HAP-1 (cell line): ENCODE measurements at regions not wholly inside any gene's neighbourhood (a gene's known extent, or its start where the extent isn't known, plus 50 kb on each side); places are given as distances from the start of the nearest gene placed in this dataset.

Experiments
- DNase-seq, 2 experiments: peaks; one replicate each; pipeline ENCODE4 v3.0.0-alpha.2; 2016 to 2020; ENCODE audit warnings: low spot score in 2 of 2
- H3K27me3 ChIP-seq: fragments of 250-450 bp; sonication (Bioruptor Pico); 2 replicates; pipeline ENCODE4 v1.5.1; 2020; ENCODE audit warnings: low read depth, mild to moderate bottlenecking, moderate library complexity
- H3K36me3 ChIP-seq: fragments of 250-450 bp; sonication (Bioruptor Pico); replicated peaks from 2 replicates; pipeline ENCODE4 v1.5.1; 2020; ENCODE audit warnings: mild to moderate bottlenecking
- H3K4me1 ChIP-seq: fragments of 250-450 bp; sonication (Bioruptor Pico); 2 replicates; pipeline ENCODE4 v1.5.1; 2020; ENCODE audit warnings: mild to moderate bottlenecking
- H3K4me3 ChIP-seq: fragments of 250-450 bp; sonication (Bioruptor Pico); 2 replicates; pipeline ENCODE4 v1.5.1; 2020; ENCODE audit warnings: mild to moderate bottlenecking, moderate library complexity
- H3K9me3 ChIP-seq: fragments of 250-450 bp; sonication (Bioruptor Pico); 2 replicates; pipeline ENCODE4 v1.5.1; 2020; ENCODE audit warnings: mild to moderate bottlenecking, moderate library complexity
- in situ Hi-C: fragments of 300-500 bp; cut with MboI; formaldehyde crosslinking; loops from 3 replicates; pipeline ENCODE4 v1.14.3; 2020; ENCODE audit warnings: low sequenced_read_pairs, inconsistent platforms, mixed read lengths

- Histone ChIP-seq H3K9me3 (no peaks in the 10 kb centered on the region), H3K4me1 (no peaks in the 10 kb centered on the region), H3K36me3 (no peaks in the 10 kb centered on the region), H3K4me3 (no peak overlapping the region), H3K27me3 (no peaks in the 10 kb centered on the region)
- DNase-seq = no peak
- in situ Hi-C loops = no loop called here
Observed at GRCh38 chr21:28106370-28106890, 886.2 kb downstream of the LTN1 start.

- Histone ChIP-seq H3K4me1 (no peaks in the 10 kb centered on the region), H3K4me3 (no peak overlapping the region), H3K27me3 (no peaks in the 10 kb centered on the region), H3K9me3 (no peaks in the 10 kb centered on the region), H3K36me3 (no peaks in the 10 kb centered on the region)
- in situ Hi-C loops = no loop called here
- DNase-seq = no peak
Observed at GRCh38 chr21:28104346-28104745, 888.3 kb downstream of the LTN1 start.

- Histone ChIP-seq H3K9me3 (no peaks in the 10 kb centered on the region), H3K4me3 (no peak overlapping the region), H3K4me1 (no peaks in the 10 kb centered on the region), H3K36me3 (no peaks in the 10 kb centered on the region), H3K27me3 (no peaks in the 10 kb centered on the region)
- DNase-seq = no peak
- in situ Hi-C loops = no loop called here
Observed at GRCh38 chr21:28100366-28100765, 892.3 kb downstream of the LTN1 start.

GRCh38 chr21:28099001-28099705 is 893.5 kb downstream of the LTN1 start:
- Histone ChIP-seq H3K27me3 (no peaks in the 10 kb centered on the region), H3K4me3 (no peak overlapping the region), H3K36me3 (no peaks in the 10 kb centered on the region), H3K4me1 (no peaks in the 10 kb centered on the region), H3K9me3 (no peaks in the 10 kb centered on the region)
- in situ Hi-C loops = no loop called here
- DNase-seq = no peak

GRCh38 chr21:28091466-28091865 is 901.2 kb downstream of the LTN1 start:
- H3K4me3 ChIP-seq = no peak overlapping the region

GRCh38 chr21:28090546-28090945 is 902.1 kb downstream of the LTN1 start:
- H3K9me3 ChIP-seq = no peaks in the 10 kb centered on the region
- no peaks in the 10 kb centered on the region for H3K27me3 ChIP-seq
- no peak for DNase-seq
- H3K4me1 ChIP-seq = no peaks in the 10 kb centered on the region
- in situ Hi-C loops = no loop called here
- H3K4me3 ChIP-seq = no peak overlapping the region
- H3K36me3 ChIP-seq = no peaks in the 10 kb centered on the region

More at GRCh38 chr21:28091466-28091865, 901.2 kb downstream of the LTN1 start:
- no peaks in the 10 kb centered on the region for H3K36me3 ChIP-seq
- no peaks in the 10 kb centered on the region for H3K9me3 ChIP-seq
- in situ Hi-C loops = no loop called here
- no peak for DNase-seq
- no peaks in the 10 kb centered on the region for H3K4me1 ChIP-seq
- no peaks in the 10 kb centered on the region for H3K27me3 ChIP-seq

- no peak for DNase-seq
- no peaks in the 10 kb centered on the region for H3K4me1 ChIP-seq
- H3K36me3 ChIP-seq = no peaks in the 10 kb centered on the region
- H3K9me3 ChIP-seq = no peaks in the 10 kb centered on the region
- in situ Hi-C loops = no loop called here
- H3K4me3 ChIP-seq = no peak overlapping the region
- H3K27me3 ChIP-seq = no peaks in the 10 kb centered on the region
Observed at GRCh38 chr21:28089599-28090441, 902.9 kb downstream of the LTN1 start.

GRCh38 chr21:28086861-28087581 is 905.7 kb downstream of the LTN1 start:
- no peak for DNase-seq
- in situ Hi-C loops = no loop called here
- no peaks in the 10 kb centered on the region for H3K9me3 ChIP-seq

GRCh38 chr21:28084951-28085350 is 907.7 kb downstream of the LTN1 start:
- Histone ChIP-seq H3K36me3 (no peaks in the 10 kb centered on the region), H3K4me3 (no peak overlapping the region), H3K9me3 (no peaks in the 10 kb centered on the region), H3K27me3 (no peaks in the 10 kb centered on the region), H3K4me1 (no peaks in the 10 kb centered on the region)
- in situ Hi-C loops = no loop called here
- DNase-seq = no peak

More at GRCh38 chr21:28086861-28087581, 905.7 kb downstream of the LTN1 start:
- no peaks in the 10 kb centered on the region for H3K27me3 ChIP-seq
- no peaks in the 10 kb centered on the region for H3K36me3 ChIP-seq
- H3K4me1 ChIP-seq = no peaks in the 10 kb centered on the region
- H3K4me3 ChIP-seq = no peak overlapping the region

- DNase-seq = no peak
- no peaks in the 10 kb centered on the region for H3K27me3 ChIP-seq
- in situ Hi-C loops = no loop called here
- H3K9me3 ChIP-seq = no peaks in the 10 kb centered on the region
- H3K4me1 ChIP-seq = no peaks in the 10 kb centered on the region
- no peak overlapping the region for H3K4me3 ChIP-seq
- no peaks in the 10 kb centered on the region for H3K36me3 ChIP-seq
Observed at GRCh38 chr21:28083350-28083749, 909.3 kb downstream of the LTN1 start.

- H3K9me3 ChIP-seq = no peaks in the 10 kb centered on the region
- no peak for DNase-seq
- in situ Hi-C loops = no loop called here
- no peaks in the 10 kb centered on the region for H3K4me1 ChIP-seq
- no peaks in the 10 kb centered on the region for H3K36me3 ChIP-seq
- H3K4me3 ChIP-seq = no peak overlapping the region
- H3K27me3 ChIP-seq = no peaks in the 10 kb centered on the region
Observed at GRCh38 chr21:28078126-28078525, 914.6 kb downstream of the LTN1 start.

- in situ Hi-C loops = no loop called here
- Histone ChIP-seq H3K27me3 (no peaks in the 10 kb centered on the region), H3K9me3 (no peaks in the 10 kb centered on the region), H3K4me3 (no peak overlapping the region), H3K4me1 (no peaks in the 10 kb centered on the region), H3K36me3 (no peaks in the 10 kb centered on the region)
- no peak for DNase-seq
Observed at GRCh38 chr21:28074676-28075075, 918.0 kb downstream of the LTN1 start.

GRCh38 chr21:28072601-28073000 is 920.1 kb downstream of the LTN1 start:
- DNase-seq = no peak
- no peaks in the 10 kb centered on the region for H3K27me3 ChIP-seq
- no peaks in the 10 kb centered on the region for H3K4me1 ChIP-seq
- H3K4me3 ChIP-seq = no peak overlapping the region
- no peaks in the 10 kb centered on the region for H3K36me3 ChIP-seq
- in situ Hi-C loops = no loop called here
- H3K9me3 ChIP-seq = no peaks in the 10 kb centered on the region
